ENCODE measurements at regions not wholly inside any gene's neighbourhood (a gene's known extent, or its start where the extent isn't known, plus 50 kb on each side); places are given as distances from the start of the nearest gene placed in this dataset.

- no peak overlapping the region for H2BK15ac ChIP-seq (ENCODE audit: low read depth, low read length)
- no peak overlapping the region for H2BK12ac ChIP-seq (ENCODE audit: insufficient read length, low read depth, low read length)
- no peak overlapping the region for H3K14ac ChIP-seq (ENCODE audit: insufficient read depth, low read length)
- no peak for DNase-seq
- H3K27ac Mint-ChIP-seq, result no peak overlapping the region
- H3K4me3 Mint-ChIP-seq, result no peak overlapping the region
- WGBS (ENCODE audit: extremely low coverage, insufficient read length, low lambda C conversion rate), result no CpG with 5 or more reads among the region's 2 CpGs
- H3K9me3 Mint-ChIP-seq, result no peaks in the 10 kb centered on the region; a peak in 2 of 5 replicates
- H3K27me3 ChIP-seq (ENCODE audit: insufficient read depth, low read length), result peaks cover 2% of the 10 kb centered on the region; the same call in 1 of the 2 replicates
- no peaks in the 10 kb centered on the region for H4K20me1 ChIP-seq (ENCODE audit: control insufficient read depth, insufficient read depth, insufficient read length)
- H3K4ac ChIP-seq (ENCODE audit: low read depth, low read length), result no peak overlapping the region
- no peak overlapping the region for H3K4me2 ChIP-seq (ENCODE audit: insufficient read depth, insufficient read length, low read length)
- no peak overlapping the region for H2BK120ac ChIP-seq (ENCODE audit: low read depth, low read length, poor library complexity, severe bottlenecking)
- peaks cover 0 to 3% (median 0%) of the 10 kb centered on the region in 3 experiments; a peak in 1 of 7 replicates for H3K36me3 Mint-ChIP-seq (ENCODE audit: insufficient read depth in 1 of 3, low read depth in 3 of 3)
- H3K27ac ChIP-seq (ENCODE audit: insufficient read length, low read depth, low read length), result no peak overlapping the region
- TF ChIP-seq CTCF (conservative IDR thresholded peaks at IDR 0.05), result no peak
- peaks cover 1 to 6% of the 10 kb centered on the region in 2 experiments for H3K4me1 Mint-ChIP-seq
- H2AK5ac ChIP-seq (ENCODE audit: insufficient read length, low read length), result no peak overlapping the region
- no peak overlapping the region for H3K23ac ChIP-seq (ENCODE audit: insufficient read length, low read depth, low read length)
- no peak overlapping the region for H3K9ac ChIP-seq (ENCODE audit: extremely low read depth, insufficient read length, low read length)
- peaks cover 4% of the 10 kb centered on the region; the same call in 1 of the 2 replicates for H3K27me3 Mint-ChIP-seq (ENCODE audit: low read depth)
- H2AFZ ChIP-seq (ENCODE audit: low read length), result no peak overlapping the region
- no peak overlapping the region for H4K91ac ChIP-seq (ENCODE audit: insufficient read length, low read depth, low read length)
- H2BK20ac ChIP-seq (ENCODE audit: low read depth, low read length, poor library complexity, severe bottlenecking), result no peak overlapping the region
- H3K79me2 ChIP-seq (ENCODE audit: insufficient read depth, low read length), result no peaks in the 10 kb centered on the region
- no peak overlapping the region for H2BK5ac ChIP-seq (ENCODE audit: insufficient read length, low read length)
- H3T11ph ChIP-seq (ENCODE audit: low read length), result no peak overlapping the region
- no peaks in the 10 kb centered on the region for H3K9me3 ChIP-seq (ENCODE audit: control insufficient read depth, low read depth, low read length)
- no peaks in the 10 kb centered on the region for H3K23me2 ChIP-seq (ENCODE audit: insufficient read length, low read depth, low read length, poor library complexity, severe bottlenecking)
- H4K5ac ChIP-seq (ENCODE audit: insufficient read length, low read depth, low read length), result no peak overlapping the region
- no peak overlapping the region for H3K18ac ChIP-seq (ENCODE audit: insufficient read length, low read depth, low read length)
- H3K56ac ChIP-seq (ENCODE audit: insufficient read length, low read depth, low read length), result no peak overlapping the region
- H4K8ac ChIP-seq (replicated peaks; ENCODE audit: insufficient read length, low read depth, low read length), result no peak overlapping the region
- H3K79me1 ChIP-seq (ENCODE audit: insufficient read depth, low read depth, low read length, poor library complexity, severe bottlenecking), result no peaks in the 10 kb centered on the region
- peaks cover 5% of the 10 kb centered on the region for H3K4me1 ChIP-seq (ENCODE audit: insufficient read depth, low read length)
Measured at GRCh38 chr2:147099845-147100244, 745.0 kb upstream of the ACVR2A start.
